GM18861 (cell line): ENCODE measurements at regions not wholly inside any gene's neighbourhood (a gene's known extent, or its start where the extent isn't known, plus 50 kb on each side); places are given as distances from the start of the nearest gene placed in this dataset.
"Not testable (repeated sequence)": the region's sequence is repeated elsewhere in the genome, so short reads cannot be mapped to it uniquely, and the experiment has no call there.

ENCODE experiments used
- ATAC-seq: cut with Tn5 transposase; IDR thresholded peaks from one replicate; pipeline ENCODE4 v1.9.1; 2021; ENCODE audit not compliant: unreplicated experiment

- ATAC-seq, result no peak
Observed at GRCh38 chr5:74534397-74535129, 106.0 kb downstream of the ENC1 start.

- no peak for ATAC-seq
Observed at GRCh38 chr5:74530326-74531050, 110.0 kb downstream of the ENC1 start.

- no peak for ATAC-seq
Observed at GRCh38 chr5:74529101-74529500, 111.4 kb downstream of the ENC1 start.

DNA sequence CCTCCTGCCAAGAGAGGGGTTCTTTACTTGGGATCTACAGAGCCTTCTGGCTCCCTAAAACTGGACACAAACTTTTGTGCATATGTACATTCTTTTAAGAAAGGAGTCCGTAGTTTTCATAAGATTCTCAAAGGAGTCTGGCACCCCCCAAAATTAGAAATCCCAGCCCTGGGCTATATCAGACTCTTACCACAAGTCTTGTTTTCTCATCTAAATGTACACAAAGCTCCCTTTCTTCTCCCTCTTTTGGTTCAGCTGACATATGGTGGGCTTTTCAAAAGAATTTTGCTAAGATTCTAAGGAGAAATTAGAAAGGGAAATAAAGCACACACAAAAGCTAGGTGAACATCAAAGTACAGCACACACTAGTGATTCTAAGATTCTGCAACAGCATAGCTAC lies 114.4 kb downstream of the ENC1 start:
- ATAC-seq, result no peak

- ATAC-seq, result not testable (repeated sequence)
Observed at GRCh38 chr5:74524767-74525166, 115.8 kb downstream of the ENC1 start.

GRCh38 chr5:74523698-74524097 lies 116.8 kb downstream of the ENC1 start:
- not testable (repeated sequence) for ATAC-seq

- not testable (repeated sequence) for ATAC-seq
Observed at GRCh38 chr5:74522838-74523237, 117.7 kb downstream of the ENC1 start.

DNA sequence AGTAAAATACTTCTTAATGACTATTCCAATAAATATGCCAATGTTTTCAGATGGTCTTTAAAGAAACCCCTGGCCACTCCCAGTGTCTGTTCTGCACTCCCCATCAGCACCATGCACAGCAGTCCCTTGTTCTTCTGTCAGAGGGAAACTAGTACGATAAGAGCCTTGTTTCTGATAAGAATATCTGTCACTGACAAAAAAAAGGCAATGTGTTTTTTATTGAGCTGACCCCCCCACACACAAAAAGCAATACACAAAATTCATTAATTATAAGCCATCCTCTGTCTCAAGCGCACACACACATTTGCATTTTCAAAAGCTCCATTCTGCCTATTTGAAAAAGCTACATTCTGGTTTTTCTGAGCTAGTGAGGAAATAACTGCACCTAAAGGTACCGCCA lies 119.1 kb downstream of the ENC1 start:
- no peak for ATAC-seq

DNA sequence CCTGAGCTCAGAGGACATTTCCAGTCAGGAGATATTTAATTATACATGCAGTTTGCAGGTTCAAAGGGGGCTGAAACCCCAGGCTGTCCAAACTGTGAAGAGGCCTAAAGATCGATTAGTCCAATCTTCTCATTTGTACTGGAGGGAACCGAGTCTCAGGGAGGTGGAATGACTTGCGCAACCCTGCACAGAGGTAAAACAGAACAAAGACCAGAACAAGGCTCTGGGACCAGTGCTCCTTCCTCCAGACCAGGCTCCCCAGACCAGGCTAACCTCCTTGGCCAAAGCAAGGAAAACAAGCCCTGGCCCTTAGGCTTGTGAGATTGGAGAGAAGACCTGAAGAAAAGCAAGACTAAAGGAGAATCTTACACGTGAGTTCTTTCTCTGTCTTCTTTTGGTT lies 120.8 kb downstream of the ENC1 start:
- ATAC-seq, result no peak

GRCh38 chr5:74519161-74519571 lies 121.4 kb downstream of the ENC1 start:
- no peak for ATAC-seq

DNA sequence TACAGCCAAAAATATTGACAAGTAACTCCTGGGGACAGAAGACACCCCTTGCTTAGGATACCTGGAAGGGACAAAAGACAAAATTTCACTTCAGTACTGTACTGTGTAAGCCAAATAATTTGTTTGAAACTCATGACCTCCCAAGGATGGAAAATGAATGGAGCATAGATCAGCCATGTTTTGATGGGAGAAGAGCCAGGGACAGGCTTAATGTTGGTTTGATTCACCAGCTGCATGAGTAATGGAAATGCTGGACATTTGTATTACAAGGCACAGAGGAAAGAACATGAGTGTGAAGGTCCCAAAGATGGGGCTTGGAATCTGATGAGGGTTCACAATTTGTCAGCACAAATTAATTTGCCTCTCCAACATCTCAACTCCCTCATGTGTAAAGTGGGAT lies 122.8 kb downstream of the ENC1 start:
- no peak for ATAC-seq

DNA sequence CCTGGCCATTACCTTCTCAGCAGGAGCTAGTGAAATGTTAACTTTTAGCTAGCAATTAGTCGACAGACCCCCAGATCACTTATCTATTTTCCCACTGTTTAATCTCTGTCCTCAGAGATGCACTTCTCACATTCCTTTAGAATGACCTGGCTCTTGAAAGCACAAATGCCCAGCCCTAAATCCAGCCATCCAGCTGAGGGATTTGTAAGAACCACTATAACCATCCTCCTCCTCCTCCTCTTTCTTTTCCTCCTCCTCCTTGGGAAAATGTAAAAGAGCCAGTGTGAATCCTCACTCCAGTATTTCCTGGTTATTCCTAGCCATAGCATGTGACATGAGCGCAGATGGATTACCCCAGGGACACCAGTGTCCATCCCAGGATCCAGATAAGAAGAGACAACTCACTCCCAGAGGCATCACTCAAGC lies 124.3 kb downstream of the ENC1 start:
- no peak for ATAC-seq

- ATAC-seq, result no peak
Observed at GRCh38 chr5:74514888-74515551, 125.5 kb downstream of the ENC1 start.

DNA sequence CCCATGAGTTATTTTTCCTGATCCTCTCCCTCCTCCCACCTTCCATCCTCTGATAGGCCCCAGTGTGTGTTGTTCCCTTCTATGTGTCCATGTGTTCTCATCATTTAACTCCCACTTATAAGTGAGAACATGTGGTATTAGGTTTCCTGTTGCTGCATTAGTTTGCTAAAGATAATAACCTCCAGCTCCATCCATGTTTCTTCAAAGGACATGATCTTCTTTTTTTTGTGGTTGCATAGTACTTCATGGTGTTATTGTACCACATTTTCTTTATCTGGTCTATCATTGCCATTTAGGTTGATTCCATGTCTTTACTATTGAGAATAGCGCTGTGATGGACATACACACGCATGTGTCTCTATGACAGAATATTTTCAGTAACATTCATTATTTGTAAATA lies 128.8 kb downstream of the ENC1 start:
- not testable (repeated sequence) for ATAC-seq

- no peak for ATAC-seq
Observed at GRCh38 chr5:74510476-74511075, 130.0 kb downstream of the ENC1 start.

GRCh38 chr5:74507370-74508005 lies 133.0 kb downstream of the ENC1 start:
- ATAC-seq, result no peak

DNA sequence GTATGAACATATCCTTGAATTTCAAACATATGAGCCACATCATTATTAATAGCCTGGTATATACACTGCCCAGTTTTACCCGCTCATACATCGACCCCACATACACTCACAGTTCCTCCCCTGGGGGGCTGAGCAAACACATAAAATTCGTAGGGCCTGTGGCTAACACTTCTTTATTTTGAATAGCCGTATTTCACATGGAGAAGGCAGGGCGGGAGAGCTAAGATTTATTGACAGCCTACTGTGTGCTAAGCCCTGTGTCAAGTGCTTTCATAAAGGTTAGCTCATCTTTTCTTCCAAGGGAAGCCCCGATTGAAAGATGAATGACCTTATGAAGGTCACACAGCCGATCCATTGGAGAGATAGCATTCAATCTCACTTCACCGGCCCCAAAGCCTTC lies 134.4 kb downstream of the ENC1 start:
- no peak for ATAC-seq

DNA sequence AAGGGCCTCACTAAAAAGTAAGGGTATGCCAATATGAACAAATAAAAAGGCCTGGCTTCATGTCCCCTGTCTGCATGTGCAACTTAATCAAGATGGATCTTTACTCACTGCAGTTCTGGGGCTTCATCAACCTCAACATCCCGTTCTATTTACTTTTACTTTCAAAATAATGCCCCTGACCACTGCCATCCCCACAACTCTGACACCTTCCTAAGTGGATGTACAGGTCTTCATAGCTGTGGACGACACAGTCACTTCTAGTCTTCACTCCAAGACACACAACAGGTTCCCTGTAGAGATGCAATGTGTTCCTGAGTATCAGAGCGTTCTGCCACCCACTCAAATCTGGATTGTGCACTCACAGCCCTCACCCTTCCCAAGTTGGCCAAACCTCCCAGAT lies 136.1 kb downstream of the ENC1 start:
- no peak for ATAC-seq

DNA sequence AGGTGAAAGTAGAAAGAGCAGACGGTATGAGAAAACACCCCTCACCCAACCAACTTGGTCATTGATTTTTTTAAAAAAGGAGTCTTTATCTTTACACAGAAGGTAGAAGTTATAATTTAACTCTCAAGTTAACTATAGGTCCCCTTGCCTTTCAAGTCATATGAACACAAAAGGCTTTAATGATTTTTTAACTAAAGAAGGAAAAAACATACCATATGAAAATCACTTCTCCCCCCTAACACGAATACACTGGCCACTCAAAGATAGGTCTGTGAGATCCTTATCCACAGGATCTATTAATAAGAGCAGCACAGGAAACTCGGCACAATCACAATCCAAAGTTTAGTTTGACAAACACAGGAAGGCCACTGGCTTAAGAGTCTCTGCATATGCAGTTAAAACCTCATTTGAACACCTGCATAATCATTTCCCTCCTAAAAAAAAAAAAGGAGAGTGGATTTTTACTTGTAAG lies 138.0 kb downstream of the ENC1 start:
- no peak for ATAC-seq

DNA sequence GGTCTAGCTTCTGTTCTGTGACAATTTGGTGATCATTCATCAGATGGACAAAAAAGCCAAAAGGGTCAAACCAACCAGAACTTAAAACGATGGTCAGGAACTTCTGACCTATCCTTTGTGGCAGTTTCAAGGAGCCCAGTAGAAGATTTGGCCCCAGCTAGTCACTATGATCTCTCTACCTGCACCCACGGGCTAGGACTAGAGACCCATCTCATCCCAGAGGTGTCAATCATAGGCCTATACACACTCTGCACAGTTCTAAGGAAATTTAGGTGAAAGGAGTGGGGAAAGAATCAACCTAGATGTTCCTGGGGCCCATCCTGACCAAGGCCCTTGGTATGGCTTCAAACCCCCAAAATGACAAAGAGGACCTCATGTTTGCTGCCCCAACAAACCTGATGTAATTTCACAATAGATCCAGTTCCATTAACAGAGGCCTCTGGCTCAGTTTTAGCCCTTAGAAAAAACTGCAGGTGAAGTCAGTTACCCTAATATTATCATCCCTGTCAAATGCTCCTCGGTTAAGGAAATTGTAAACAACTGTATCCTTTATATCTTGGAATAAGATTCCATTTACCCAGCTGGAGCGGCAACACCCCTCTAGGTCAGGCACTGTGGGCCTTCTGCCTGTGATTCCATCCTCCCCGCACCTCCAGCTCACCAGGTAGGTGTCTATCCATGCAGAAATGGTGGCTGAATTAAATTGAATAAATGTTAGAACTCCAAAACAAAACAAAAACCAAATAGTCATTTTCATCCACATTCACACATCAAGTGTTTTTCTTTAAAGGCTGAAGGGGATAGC lies 138.7 kb downstream of the ENC1 start:
- no peak for ATAC-seq
